GM21515 (cell line): ENCODE measurements at regions not wholly inside any gene's neighbourhood (a gene's known extent, or its start where the extent isn't known, plus 50 kb on each side); places are given as distances from the start of the nearest gene placed in this dataset.

Experiments
- ATAC-seq: cut with Tn5 transposase; IDR thresholded peaks from one replicate; pipeline ENCODE4 v1.9.1; 2021; ENCODE audit not compliant: unreplicated experiment

DNA sequence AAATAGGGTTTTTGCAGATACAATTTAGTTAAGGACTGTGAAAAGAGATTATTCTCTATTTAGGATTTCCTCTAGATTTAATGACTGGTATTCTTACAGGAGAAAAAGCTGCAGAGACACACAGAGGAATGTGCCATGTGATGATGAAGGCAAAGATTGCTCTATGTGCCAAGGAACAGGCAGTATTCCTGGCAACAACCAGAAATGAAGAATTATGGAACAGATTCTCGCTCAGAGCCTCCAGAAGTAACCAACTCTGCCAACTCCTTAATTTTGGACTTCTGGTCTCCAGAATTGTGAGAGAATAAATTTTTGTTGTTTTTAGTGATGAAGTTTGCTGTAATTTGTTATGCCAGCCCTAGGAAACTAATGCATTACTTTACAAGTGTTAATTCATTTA is 307.6 kb upstream of the SEMA3A start:
- no peak for ATAC-seq

DNA sequence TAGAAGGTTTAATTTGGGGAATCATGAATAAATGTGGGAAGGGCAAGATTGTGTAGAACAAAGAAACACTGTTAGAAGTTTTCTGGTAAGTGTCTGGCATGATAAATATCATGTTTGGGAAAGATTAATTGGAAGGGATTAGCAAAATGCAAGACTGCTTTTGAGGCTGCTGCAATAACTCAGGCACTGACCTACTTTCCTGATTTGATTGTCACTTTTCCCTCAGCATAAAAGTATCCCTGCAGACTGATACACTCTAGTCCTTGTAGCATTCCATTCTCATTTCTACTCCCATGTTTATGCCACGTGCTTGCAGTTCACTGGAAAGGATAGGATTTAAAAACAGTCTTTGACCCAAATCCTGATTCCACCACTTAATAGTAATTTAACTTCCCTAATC is 303.3 kb upstream of the SEMA3A start:
- ATAC-seq = no peak

DNA sequence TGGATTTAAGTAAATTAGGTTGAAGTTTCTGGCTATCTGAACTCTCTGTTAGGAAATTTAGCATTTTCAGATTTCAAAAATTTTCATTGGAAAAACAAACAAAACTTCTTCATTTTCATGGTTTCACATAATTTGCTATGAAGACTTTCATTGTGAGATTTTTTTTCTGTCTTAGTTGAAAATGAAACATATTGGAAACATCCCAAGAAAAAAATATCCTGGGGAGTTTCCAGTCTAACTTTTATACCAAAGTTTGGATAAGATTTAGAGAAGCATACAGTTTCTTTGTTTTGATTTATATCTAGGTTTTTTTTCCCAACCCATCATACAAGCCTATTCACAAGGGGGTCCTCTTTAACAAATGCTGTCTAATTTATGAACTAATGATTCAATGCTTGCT is 300.5 kb upstream of the SEMA3A start:
- no peak for ATAC-seq

DNA sequence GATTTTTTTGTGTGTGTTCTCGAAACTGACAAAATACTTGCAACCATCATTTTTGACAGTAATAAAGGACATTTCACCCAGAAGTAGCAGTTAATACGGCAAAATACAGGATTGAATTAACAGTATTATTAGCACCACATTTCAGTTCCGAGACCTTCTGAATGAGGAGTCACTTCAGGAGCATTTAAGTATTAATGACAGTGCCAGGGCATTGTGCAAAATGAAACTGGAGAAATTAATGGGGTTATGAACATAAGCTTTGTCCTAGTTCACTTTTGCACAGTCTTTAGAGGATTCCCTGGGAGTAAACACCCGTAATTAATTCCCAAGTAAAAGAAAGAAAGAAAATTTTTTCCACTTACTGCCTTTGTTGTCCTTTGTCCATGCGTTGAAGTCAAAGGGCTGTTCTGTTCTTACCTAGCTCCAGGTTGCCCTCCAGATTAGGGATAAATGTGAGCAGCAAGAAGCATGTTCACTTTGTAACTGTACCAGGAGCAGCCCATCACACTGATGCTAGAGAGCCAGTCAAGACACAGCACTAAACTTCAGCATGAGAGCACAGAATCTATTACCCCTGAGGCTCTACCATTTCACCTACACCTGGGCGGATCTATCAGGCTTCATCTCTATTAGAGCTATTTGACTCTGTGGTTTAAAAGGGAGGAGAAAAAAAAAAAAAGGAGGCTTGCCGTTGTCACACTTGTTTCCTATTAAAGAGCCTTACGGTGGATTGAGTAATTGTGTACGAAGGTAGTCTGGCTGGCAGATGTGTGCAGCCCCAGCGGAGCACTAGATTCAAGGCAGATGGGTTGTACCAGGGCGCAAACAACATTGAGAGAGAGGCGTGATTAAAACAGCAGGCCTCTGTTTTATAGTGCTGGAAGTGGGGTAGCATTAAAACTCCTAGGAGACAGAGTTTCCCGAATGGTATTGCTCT is 297.8 kb upstream of the SEMA3A start:
- ATAC-seq = no peak

DNA sequence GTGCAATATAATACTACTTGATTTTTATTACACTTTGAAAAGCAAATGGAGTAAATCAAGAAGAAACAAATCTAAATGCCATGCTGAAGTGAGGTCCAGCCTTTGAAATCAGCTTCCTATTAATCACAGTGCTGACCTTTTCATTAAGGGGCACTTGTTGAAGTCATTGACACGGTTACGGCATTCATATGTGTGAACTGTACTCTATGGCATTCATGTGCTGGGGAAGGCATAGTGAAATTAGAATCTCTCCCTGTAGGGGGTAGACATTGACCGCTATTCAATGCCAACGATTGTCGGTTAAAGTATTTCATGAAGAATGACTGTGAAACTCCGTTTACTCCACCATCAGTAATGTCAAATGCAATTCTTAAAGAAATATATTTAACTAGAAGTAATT is 296.1 kb upstream of the SEMA3A start:
- ATAC-seq = no peak

DNA sequence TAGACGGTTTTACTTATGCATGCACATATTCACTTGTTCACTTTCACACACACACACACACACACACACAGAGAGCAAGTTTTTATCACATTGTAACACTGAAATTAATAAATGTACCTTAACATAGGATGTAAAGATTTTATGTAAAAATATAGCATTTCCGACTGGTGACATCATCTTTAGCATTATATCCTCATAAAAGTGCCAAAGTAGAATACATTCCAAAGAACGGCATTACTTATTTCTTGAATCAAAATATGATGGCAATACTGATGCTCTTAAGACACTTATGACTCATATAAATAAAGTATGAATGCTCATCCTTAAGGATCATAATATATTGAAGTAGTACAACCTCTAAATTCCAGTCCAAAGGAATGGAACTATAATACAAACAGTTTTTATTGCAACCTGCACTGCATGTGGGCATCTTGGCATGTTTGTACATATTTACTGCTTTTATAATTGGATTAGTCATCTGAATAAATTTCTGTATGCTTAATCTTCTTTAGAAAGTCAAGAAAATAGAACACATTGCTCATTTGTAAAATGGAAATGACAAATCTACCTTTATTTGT is 290.0 kb upstream of the SEMA3A start:
- ATAC-seq = no peak

DNA sequence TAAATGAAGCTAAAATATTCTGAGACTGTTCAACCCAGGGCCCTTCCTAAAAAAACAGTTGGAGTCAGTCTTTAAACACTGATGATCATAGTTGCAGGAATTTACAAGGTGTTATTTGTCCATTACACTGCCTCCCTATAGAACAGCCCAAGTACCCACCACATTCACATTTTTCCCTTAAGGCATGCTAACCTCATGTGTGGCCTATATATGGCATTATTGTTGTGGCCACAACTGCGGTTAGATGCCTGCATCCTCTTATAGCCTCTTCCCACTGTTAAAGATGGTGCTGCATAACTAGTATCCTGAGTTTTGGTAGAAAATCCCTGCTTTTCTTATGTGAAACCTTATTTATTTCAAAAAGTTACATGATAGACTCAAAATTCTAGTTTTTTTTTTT is 287.9 kb upstream of the SEMA3A start:
- no peak for ATAC-seq

DNA sequence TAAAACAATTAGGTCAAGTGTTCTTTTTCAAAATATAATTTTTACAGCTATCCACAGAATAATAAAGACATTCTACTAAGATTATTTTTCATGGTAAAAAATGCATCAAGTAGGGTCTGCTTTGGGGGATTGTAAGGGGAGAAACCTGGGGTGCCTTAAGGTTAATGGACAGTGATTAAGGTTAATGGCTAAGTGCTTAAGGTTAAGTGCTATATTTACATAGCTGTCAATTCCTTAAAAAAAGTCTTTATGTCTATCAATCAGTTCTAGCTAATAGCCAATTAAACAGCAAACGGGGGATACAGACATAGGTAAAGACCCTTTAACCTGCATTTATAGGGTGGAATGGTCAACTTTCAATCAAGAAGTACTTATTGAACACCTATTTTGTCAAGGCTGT is 284.5 kb upstream of the SEMA3A start:
- ATAC-seq = no peak

DNA sequence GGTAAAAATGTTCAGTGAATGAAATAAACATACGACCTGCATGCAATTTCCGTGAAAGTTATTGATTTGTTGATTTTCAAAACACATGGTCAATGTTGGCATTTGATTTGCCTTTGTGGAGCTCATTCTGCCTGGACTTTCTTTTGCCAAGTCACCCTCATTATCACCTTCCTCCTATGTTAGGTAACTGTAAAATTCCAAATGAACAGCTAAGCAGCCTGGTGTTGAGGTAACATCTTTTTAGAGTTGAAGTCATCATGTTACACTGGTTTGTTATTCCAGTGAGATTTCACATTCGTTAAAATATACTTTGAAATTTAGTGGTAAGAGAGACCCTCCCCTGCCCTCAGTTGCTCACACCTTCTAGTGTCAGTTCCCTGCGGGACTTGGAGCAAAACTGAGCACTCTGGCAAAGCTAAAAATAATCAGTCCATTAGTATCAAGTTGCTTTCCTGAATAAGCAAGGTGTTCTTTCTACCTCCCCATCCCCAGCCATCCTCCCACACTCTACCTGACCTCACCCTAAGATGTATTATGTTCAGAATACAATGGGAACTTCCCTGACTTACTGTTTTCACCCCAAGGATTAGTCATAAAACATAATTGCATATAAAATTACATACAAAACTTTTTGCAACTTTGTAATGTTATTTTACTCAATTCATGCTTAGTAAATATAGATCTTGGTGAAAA is 283.3 kb upstream of the SEMA3A start:
- no peak for ATAC-seq

DNA sequence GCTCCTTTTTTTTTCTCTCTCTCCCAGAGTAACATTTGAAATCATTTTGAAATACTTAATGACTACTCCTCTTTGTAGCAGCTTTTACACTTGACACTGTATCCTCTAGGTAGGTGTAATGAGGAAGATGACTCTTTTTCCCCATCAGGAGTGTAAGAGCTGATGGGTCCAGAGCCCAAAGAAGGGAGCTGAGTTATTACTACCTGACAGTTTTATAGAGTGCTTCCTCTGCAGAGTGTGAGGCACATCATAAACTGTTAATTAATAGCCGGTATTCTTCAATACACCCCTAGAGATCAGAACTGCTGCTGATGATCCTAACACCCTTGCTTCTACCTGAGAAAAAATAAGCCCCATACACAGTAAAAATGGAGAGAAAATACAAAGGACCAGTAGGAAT is 279.8 kb upstream of the SEMA3A start:
- no peak for ATAC-seq

DNA sequence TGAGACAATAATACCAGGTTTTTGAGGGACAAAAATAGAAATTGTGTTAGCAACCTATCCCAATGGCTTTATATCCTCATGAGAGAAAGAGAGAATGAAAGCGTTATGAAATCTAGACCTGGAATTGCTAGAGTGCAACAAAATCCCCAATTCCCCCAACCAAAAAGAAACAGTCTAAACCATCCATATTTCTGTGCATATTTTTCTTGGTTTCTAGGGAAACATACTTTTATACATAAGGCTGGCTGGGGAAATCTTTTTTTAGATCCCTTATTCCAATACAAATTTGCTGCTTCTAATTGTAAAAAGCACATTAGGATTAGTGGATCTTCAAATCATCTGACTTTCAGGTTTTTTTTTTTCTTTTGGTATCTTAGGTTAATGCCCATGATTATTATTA is 277.0 kb upstream of the SEMA3A start:
- ATAC-seq = no peak

DNA sequence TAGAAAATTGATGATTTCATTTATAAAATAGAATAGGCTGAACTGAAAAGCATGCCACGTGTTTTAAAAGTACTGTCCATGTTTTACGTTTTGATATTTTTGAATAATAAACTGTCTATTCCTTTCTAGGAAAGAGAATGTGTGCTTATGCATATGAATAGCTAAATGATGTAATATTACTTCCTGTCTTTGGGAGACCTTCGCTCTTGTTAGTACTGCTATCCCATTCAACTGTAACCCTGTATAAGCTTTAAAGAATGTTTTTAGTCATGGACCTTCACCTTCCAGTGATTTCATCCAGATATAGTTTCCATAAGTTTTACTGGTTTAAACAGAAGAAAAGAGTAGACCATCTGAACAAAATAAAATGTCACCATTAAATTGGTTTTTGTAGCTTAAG is 274.4 kb upstream of the SEMA3A start:
- ATAC-seq = no peak

DNA sequence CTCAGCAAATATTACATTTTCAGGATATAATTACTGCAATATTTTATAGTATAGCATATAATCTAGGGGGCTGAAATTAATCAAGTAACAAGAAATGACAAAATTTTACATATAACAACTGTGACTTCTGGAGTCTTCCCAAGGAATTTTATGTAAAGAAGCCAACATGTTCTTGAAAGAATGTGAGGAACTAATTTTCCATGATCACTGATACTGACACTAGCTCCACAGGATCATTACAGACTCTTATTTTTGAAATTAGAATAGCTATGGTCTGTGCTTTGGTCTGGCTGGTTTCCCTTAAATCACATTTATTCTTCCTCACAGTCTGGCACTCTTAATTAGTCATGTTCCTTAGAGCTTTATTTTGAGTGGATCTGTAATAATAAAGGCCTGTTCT is 267.7 kb upstream of the SEMA3A start:
- ATAC-seq = no peak

DNA sequence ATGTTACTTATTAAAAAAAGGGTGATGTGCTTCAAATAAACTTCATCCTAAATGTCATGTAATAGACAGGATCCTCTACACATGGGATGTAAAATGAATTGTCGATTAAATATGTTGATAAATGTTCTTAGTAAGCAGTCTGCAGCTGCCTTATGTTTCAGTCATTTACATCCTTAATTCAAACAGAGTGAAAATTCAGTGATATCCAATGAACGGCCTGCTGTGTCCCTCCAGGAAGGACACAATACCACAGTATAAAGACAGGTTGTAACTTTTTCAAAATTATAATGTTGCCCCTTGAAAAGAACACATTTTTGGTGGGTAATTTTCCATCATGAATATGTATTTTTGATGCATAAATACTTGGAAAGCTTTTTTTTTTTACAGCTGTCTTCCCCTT is 266.5 kb upstream of the SEMA3A start:
- ATAC-seq = no peak

DNA sequence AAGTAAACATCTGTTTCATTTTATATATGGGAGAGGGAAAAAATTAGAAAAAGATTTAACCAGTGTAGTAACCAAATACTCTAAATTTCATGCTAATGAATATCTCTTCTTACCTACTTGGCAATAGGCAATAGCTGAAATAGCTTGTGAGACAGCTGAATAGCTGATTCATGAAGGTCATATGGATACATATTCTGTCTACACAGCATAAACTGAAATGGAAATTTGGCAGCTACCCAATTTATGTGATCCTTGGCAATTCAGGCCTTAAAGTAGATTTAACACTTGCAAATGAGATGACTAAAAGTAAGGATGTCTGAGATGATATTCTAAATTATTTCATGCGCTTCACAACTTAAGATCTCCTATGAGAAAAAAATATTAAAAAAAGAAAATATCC is 261.2 kb upstream of the SEMA3A start:
- no peak for ATAC-seq

DNA sequence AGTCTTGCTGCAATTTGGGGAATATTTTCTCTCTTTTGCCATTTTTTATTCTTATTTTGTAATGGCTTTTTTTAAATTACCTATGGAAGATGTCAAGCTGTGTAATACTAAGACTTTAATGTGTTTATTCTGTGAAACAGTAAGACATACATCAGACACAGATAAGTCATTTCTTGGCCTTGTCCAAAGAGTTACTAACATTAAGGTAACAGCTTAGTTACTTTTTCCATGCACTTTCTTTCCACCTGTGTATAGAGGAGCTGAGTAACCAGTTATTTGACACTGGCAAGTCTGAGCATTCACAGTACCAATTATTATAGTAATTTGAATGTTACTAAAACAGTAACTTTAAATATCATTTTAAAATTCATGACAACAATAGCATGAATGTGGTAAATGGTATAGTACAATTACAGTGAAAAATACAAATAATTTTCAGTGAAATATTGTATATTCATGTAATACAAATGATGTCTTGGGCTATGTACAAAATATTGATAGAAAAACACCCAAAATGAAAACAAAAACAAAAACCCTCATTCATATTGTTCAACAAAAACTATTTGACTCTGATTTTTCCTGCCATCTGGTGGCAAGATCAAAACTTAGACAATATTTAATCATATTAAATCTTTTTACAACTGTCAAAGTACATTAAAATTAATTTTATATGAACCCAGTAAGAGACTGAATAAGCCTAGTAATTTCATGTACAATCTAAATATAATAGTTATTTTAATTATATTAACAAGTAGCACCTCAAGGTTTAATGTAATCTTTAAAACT is 259.8 kb upstream of the SEMA3A start:
- no peak for ATAC-seq

DNA sequence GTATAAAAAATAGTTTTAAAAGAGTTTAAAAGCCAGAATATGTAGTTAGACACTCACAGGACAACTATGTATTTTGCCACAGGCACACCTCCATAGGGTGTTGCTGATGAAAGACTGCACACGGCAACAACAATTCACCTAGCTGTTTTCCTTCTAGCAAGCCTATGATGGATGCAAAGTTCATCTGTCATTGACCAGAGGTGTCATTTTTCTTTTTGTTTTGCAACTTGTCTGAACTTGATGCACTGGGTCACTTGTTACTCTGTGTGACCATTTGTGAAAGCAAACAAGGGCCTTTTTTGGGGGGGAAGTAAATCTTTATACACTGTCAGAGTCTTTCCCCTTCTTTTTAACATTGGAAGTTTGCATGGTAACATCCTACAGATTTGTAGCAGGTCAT is 258.0 kb upstream of the SEMA3A start:
- no peak for ATAC-seq

DNA sequence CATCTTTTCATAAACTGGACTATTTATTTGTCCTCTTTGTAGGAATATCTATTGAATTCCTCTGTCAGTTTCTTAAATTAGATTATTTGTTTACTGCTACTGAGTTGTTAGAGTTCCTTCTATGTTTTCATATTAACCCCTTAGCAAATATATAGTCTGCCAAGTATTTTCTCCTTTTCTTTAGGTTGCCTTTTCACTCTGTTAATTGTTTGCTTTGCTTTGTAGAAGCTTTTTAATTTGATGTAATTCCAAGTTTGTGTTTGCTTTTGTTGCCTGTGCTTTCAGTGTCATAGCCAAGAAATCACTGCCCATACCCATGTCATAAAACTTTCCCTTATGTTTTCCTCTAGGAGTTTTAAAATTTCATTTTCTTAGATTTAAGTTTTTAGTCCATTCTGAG is 256.2 kb upstream of the SEMA3A start:
- ATAC-seq = no peak

DNA sequence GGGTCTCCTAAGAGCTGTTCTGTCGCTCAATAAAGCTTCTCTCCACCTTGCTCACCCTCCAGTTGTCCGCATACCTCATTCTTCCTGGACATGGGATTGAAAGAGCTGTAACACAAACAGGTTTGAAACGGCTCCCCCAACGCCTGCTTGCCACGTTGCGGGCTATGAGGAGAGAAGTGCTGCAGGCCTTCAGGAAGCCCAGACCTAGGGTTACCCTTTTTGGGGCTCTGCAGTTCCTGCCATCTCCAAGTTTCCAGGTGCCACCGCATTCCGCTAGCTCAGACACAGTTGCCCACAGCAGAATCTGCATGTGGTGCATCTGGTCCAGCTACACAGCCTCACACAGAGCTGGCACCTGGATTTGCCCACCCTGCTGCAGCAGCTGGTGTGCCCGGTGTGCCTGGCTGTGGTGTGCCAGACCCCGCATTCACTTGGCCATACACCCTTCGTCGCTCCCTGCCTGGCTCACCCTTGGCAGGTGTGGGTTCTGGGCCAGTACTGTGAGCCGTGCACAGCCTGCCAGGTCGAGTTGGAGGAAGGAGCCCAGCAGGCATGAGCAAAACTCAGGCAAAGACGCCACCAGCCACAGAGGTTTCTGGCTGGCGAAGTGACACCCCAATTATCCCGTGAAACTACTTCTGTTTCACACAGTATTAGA is 253.2 kb upstream of the SEMA3A start:
- ATAC-seq = no peak

DNA sequence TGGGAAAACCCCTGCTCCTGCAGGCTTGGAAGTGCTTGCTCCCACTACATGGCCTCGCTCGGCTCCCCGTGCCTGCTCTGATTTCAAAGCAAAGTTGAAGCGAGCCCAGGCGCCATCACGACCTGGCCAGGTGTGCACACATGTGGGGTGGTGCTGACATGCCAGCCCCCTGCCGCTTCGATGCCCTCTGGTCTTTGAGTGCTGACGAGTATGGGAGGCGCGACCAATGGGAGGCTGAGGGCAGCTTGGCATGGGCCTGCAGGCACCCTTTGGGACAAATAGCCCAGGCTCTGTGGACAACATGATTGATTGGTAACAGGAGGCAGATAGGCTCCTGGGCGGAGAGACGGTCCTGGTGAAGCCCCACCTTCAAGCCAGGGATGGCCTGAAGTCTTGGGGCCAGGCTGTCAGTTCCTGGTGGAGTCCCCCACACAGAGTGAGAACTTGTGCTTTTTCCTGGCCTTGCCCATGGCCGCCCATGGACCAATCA is 252.4 kb upstream of the SEMA3A start:
- no peak for ATAC-seq
